H1 (cell line): ENCODE measurements at regions not wholly inside any gene's neighbourhood (a gene's known extent, or its start where the extent isn't known, plus 50 kb on each side); places are given as distances from the start of the nearest gene placed in this dataset.

Experiments
- ATF2 ChIP-seq: IDR thresholded peaks from 2 replicates; pipeline ENCODE4 v1.6.1; 2012; ENCODE audit warnings: low read length, inconsistent platforms
- ATF3 ChIP-seq: IDR thresholded peaks from 2 replicates; pipeline ENCODE4 v1.6.1; 2011; ENCODE audit warnings: low read depth, mild to moderate bottlenecking, low read length; ENCODE audit not compliant: insufficient read depth
- CTCF ChIP-seq, 3 experiments: IDR thresholded peaks; 1 replicate in 2 of 3; 2 replicates in 1 of 3; pipeline versions ENCODE4 v1.5.1 to v1.6.1; 2011; ENCODE audit warnings: low read length in 3 of 3, mild to moderate bottlenecking in 3 of 3, inconsistent platforms in 2 of 3, low read depth in 1 of 3, moderate library complexity in 1 of 3; ENCODE audit not compliant: insufficient read depth in 1 of 3; ENCODE audit errors: control extremely low read depth in 1 of 3
- JUN ChIP-seq: IDR thresholded peaks from 2 replicates; pipeline ENCODE4 v1.6.1; 2011; ENCODE audit warnings: low read depth, mild to moderate bottlenecking, improper control_type of control experiment, low read length
- KDM1A ChIP-seq: fragments of 200-600, 300-600 bp; sonication (generic); IDR thresholded peaks from 2 replicates; pipeline ENCODE4 v1.7.1; 2016; ENCODE audit warnings: mild to moderate bottlenecking, low read length, borderline replicate concordance
- MAFK ChIP-seq: IDR thresholded peaks from 2 replicates; pipeline ENCODE4 v1.6.1; 2012; ENCODE audit warnings: low read depth, mild to moderate bottlenecking, improper control_type of control experiment, low read length
- MAX ChIP-seq: IDR thresholded peaks from 2 replicates; pipeline ENCODE4 v1.6.1; 2012; ENCODE audit warnings: inconsistent platforms
- PHF8 ChIP-seq: fragments of 200-600 bp; sonication (generic); conservative IDR thresholded peaks from 2 replicates; pipeline ENCODE4 v1.7.1; 2012; ENCODE audit warnings: low read depth, mild to moderate bottlenecking, inconsistent platforms, low read length, moderate library complexity
- POLR2A ChIP-seq, 2 experiments: IDR thresholded peaks; 1 replicate in 1 of 2; 2 replicates in 1 of 2; pipeline ENCODE4 v1.6.1; 2011; ENCODE audit warnings: low read depth in 2 of 2, low read length in 2 of 2, mild to moderate bottlenecking in 2 of 2; ENCODE audit errors: control extremely low read depth in 1 of 2
- RAD21 ChIP-seq, 2 experiments: IDR thresholded peaks in 1 of 2; conservative IDR thresholded peaks in 1 of 2; 2 replicates each; pipeline ENCODE4 v1.6.1; 2011; ENCODE audit warnings: low read depth in 2 of 2, low read length in 2 of 2, improper control_type of control experiment in 1 of 2, inconsistent platforms in 1 of 2, mild to moderate bottlenecking in 1 of 2, moderate library complexity in 1 of 2
- RBBP5 ChIP-seq: IDR thresholded peaks from 2 replicates; pipeline ENCODE4 v1.7.1; 2012; ENCODE audit warnings: low read depth, mild to moderate bottlenecking, inconsistent platforms, low read length, moderate library complexity, borderline replicate concordance

GRCh38 chr1:30415171-30415940 is 308.0 kb downstream of the MATN1 start:
- TF ChIP-seq RAD21 (IDR thresholded peaks at IDR 0.05 in 1 of 2, conservative IDR thresholded peaks at IDR 0.05 in 1 of 2; ENCODE audit: low read depth in 2 of 2, low read length in 2 of 2) (no peak), CTCF (IDR thresholded peaks at IDR 0.05; ENCODE audit: control extremely low read depth in 1 of 3, insufficient read depth in 1 of 3, low read depth in 1 of 3, low read length in 3 of 3) (no peak), MAX (no peak), ATF2 (no peak), JUN (no peak), ATF3 (no peak), MAFK (no peak), POLR2A (IDR thresholded peaks at IDR 0.05; ENCODE audit: control extremely low read depth in 1 of 2, low read depth in 2 of 2, low read length in 2 of 2) (no peak), RBBP5 (no peak), PHF8 (no peak), KDM1A (no peak)
